GM12891 (cell line): ENCODE measurements at regions not wholly inside any gene's neighbourhood (a gene's known extent, or its start where the extent isn't known, plus 50 kb on each side); places are given as distances from the start of the nearest gene placed in this dataset.
"Not testable (repeated sequence)": the region's sequence is repeated elsewhere in the genome, so short reads cannot be mapped to it uniquely, and the experiment has no call there.

Experiments used
- DNase-seq: peaks from one replicate; pipeline ENCODE4 v3.0.0; 2011; ENCODE audit warnings: low spot score; ENCODE audit not compliant: insufficient read length
- FAIRE-seq: peaks from 2 replicates; lab custom pipeline; 2011; peaks lifted over from hg19 to GRCh38; lab: Jason Lieb, UNC
- PAX5 ChIP-seq: IDR thresholded peaks from 2 replicates; pipeline ENCODE4 v1.6.1; 2011; ENCODE audit warnings: low read length, moderate library complexity, mild to moderate bottlenecking; ENCODE audit not compliant: insufficient read depth, severe bottlenecking
- POLR2A ChIP-seq: IDR thresholded peaks from 2 replicates; pipeline ENCODE4 v1.6.1; 2011; ENCODE audit warnings: low read depth, low read length, control low read depth
- POLR2AphosphoS5 ChIP-seq: IDR thresholded peaks from 2 replicates; pipeline ENCODE4 v1.6.1; 2011; ENCODE audit warnings: low read depth, low read length, control low read depth
- POU2F2 ChIP-seq: IDR thresholded peaks from 2 replicates; pipeline ENCODE4 v1.6.1; 2011; ENCODE audit warnings: low read depth, mild to moderate bottlenecking, control low read depth, low read length, moderate library complexity
- SPI1 ChIP-seq: IDR thresholded peaks from 2 replicates; pipeline ENCODE4 v1.6.1; 2011; ENCODE audit warnings: low read depth, low read length, control low read depth
- TAF1 ChIP-seq: IDR thresholded peaks from 2 replicates; pipeline ENCODE4 v1.6.1; 2011; ENCODE audit warnings: low read depth, low read length, control low read depth

DNA sequence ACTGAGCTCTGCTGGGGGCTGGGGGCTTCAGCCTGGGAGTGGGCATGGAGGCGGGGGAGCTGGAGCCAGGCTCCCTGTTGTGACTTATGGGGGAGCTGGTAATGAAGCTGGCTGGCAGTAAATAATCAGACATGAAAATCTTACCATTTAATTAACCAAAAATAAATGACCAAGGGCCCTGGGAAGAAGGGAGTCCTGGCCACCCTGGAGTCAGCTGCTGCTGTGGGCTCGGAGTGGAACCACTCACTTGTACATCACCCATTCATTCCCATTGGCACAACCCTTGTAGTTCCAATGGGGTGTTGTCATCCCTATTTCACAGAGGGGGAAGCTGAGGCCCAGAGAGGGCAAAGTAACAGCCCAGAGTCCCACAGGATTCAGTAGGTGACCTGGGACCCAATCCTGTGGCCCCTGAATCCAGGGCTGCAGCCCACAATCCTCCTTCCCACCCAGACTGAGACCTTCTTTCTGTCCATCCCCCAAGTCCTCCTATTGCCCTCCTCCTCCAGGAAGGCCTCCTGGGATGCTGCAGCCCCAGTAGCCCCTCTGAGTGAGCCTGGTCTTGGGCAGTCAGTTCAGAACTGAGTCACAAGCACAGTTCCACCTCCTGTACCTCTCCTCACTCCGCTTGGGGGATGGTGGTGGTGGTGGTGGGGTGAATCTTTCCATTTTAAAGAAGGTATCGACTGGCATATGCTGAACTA lies 259.4 kb upstream of the MVB12B start:
- no peak for DNase-seq
- FAIRE-seq, result no peak
- TF ChIP-seq SPI1 (no peak), POLR2AphosphoS5 (no peak), TAF1 (no peak), POLR2A (no peak), POU2F2 (no peak), PAX5 (no peak)

DNA sequence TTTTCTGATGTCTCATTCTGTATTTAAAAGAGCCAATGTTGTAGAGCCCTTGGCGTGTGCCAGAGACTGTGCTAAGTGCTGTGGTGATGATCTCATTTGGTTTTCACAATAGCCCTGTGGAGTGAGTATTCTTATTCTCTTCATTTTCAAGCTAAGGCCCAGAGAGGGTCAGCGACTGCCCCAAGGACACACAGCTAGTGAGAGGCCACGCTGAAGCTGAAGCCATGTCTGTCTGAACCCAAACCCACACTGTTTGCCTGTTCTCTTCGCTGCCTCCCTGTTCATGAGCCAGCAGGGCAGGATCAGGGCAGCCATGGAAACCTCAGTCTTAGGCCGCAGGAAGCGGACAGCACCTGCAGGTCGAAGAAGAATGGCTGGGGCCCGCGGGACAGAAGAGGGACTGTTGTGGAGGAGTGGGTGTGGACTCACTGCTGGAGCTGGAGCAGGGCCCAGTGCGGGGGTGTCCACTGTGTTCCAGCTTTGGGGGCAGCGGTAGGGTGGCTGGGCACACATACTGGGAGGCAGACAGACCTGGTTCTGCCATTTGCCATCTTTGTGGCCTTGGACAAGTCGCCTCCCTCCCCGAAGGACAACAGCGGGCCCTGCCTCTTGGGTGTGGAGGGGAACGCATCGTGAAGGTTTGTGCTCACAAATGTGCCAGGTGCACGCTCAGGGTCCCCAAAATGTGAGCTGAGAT lies 257.9 kb upstream of the MVB12B start:
- FAIRE-seq (no peak), DNase-seq (no peak)
- TF ChIP-seq SPI1 (no peak), POLR2A (no peak), POU2F2 (no peak), TAF1 (no peak), POLR2AphosphoS5 (no peak), PAX5 (no peak)

DNA sequence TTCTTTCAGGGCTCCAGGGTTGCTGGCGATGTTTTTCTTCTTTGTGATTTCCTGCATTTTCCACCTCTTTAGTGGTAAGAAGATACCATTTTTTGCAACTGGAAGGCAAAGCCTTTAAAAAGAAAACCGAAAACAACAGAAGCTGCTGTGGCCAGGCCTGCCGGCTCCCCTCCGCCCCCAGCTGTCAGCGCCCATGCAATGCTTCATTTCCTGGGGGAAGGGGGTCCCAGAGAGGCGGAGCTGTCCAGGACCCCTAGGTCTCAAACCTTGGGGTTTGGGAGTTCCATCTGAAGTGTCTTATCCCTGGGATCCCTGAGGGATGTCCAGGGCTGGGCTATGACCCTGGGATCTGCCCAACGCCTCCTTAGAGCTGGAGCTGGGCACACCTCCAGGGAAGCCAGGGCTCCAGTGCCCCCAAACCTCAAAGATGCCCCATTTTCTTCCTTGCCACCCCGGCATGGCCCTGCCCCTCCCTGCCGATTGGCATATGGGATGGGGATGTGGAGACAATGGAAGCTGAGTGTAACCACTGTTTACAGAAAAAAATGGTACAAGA lies 257.2 kb upstream of the MVB12B start:
- TF ChIP-seq TAF1, result no peak
- no peak for TF ChIP-seq POLR2AphosphoS5
- FAIRE-seq (no peak), DNase-seq (no peak)

DNA sequence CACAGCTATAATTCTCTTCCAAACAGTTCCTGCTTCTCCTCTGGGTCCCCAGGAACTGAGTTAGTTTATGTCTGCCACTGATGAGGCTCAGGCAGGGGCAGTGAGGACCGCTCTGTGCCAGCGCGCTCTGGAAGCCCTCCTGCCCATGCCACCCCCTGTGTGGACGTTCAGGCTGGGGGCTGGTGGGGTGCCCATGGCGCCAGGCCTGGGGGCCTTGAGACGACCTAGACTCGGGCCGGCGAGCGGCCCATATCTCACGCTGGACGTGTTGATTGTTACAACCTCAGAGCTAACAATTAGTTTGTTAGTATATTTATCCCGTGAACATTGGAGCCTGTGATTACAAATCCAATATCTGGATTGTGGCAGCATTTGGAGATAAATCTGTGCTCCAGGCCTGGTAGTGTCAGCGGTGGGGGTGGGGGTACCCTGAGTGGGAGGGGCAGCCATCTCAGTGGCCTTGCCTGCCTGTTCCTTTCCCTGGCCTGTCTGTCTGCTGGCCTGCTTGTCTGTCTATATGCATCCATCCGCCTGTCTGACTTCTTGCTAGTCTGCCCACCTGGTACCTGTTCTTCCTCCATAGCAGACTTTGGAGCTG lies 256.5 kb upstream of the MVB12B start:
- DNase-seq (no peak), FAIRE-seq (no peak)
- no peak for TF ChIP-seq PAX5
- no peak for TF ChIP-seq SPI1

DNA sequence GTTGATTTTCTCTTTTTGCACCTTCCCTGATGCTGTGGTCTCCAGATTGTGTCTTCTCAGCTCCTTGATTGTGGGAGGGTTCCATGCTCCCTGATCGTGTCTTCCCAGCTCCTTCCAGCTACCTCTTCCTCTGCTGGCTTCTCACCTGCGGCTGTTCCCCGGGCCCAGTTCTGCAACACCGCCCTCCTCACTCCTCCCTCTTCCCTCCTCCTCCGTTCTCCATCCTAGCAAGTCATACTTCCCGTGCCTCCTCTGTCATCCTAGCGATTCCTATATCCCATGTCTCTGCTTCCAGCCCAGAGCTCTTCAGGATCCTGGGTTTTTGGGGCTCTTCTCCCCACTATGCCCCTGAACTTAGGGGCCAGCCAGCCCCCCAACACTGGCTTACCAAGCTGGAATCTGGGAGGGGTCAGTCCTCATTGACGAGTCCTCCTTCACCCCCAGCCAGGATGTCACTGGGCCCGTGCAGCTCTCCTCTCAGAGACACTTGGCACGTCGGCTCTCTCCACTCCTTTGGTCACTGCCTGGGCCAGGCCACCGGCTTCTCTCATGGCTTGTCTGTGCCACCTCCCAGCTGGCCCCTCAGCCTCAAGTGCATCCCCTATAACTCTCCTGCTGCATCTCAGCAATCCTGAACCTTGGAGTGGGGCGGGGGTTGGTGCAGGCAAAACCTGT lies 255.4 kb upstream of the MVB12B start:
- DNase-seq (no peak), FAIRE-seq (no peak)
- TF ChIP-seq POU2F2, result no peak
- TF ChIP-seq TAF1, result no peak
- no peak for TF ChIP-seq POLR2A
- no peak for TF ChIP-seq SPI1
- no peak for TF ChIP-seq PAX5
- no peak for TF ChIP-seq POLR2AphosphoS5

DNA sequence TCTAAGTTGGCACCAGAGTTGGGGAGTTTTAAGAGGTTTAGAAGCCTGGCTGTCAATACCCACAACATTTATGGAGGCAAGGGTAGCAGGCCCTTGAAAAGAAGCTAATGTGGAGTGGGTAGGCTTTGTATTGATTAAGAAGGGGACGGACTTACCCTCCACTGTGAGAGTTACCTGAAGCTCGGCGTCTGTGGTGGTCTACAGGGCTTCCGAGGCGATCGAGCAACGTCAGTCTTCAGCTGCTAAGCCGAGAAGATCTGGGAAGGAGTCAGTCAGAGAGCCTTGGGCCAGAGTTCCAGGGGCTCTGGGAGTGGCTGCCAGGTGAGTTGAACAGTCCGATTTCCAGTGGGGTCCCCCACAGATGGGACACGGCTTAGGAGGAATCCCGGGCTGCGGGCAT lies 249.0 kb upstream of the MVB12B start:
- not testable (repeated sequence) for DNase-seq, FAIRE-seq

DNA sequence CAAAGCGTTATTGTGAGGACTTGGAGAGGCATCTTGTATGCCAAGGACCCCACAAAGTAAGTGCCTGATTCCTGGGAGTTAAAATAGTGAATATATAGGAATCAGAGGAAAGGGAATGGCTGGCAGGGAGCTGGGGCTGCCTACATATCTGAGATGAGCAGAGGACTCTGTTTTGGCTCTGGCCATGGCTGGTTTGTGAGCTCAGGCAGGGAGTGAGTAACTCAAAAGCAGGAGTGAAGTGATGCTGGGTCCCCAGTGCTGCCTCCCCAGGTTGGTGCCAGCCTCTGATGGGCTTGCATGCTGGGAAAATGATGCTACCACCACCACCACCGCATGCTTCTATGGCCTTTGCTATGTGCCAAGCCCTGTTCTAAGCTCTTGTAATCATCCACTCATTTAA lies 246.0 kb upstream of the MVB12B start:
- FAIRE-seq (no peak), DNase-seq (no peak)
- no peak for TF ChIP-seq POLR2A
- TF ChIP-seq SPI1, result no peak
- no peak for TF ChIP-seq POU2F2
- no peak for TF ChIP-seq POLR2AphosphoS5
- no peak for TF ChIP-seq TAF1
- no peak for TF ChIP-seq PAX5

DNA sequence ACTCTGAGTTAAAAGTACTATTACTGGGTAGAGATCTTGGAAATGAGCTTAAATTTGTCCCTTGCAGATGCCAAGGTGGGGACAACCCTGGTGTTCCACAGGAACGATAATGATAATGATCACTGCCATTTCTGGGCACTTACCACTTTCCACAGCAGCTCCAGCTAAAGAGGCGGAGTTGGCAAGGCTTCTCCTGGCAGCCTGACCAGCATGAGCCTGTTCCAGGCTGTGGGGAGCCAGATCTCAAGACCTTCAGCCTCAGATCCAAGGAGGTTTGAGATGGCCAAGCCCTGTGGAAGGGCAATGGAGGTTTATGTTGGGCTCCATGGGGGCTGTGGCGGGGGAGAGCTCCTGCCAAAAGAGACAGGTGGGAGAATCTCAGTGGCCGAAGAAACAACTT lies 244.9 kb upstream of the MVB12B start:
- no peak for DNase-seq
- no peak for FAIRE-seq
- no peak for TF ChIP-seq PAX5
- TF ChIP-seq POU2F2, result no peak
- TF ChIP-seq POLR2A, result no peak
- no peak for TF ChIP-seq TAF1
- no peak for TF ChIP-seq POLR2AphosphoS5
- TF ChIP-seq SPI1, result no peak

DNA sequence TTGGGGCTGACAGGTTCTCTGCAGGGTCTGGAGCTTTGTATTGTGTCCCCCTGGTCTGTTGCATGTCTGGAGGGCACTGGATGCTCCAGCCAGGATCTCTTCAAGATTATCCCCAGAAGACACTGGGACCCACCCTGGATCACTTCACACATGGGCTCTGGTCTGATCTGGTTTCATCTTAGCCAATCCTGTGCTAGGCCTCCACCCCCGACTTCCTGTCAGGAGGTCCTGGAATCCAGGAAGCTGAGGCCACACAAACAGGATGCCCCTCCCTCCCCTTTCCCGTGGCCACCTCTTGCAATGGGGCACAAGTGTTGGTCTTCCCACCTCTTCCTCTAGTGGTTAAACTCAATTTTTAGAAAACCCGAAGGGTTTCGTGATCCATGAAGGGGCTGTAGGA lies 242.6 kb upstream of the MVB12B start:
- DNase-seq (no peak), FAIRE-seq (no peak)
- TF ChIP-seq POLR2A, result no peak
- TF ChIP-seq POU2F2, result no peak
- TF ChIP-seq PAX5, result no peak
- no peak for TF ChIP-seq SPI1
- TF ChIP-seq POLR2AphosphoS5, result no peak
- no peak for TF ChIP-seq TAF1

DNA sequence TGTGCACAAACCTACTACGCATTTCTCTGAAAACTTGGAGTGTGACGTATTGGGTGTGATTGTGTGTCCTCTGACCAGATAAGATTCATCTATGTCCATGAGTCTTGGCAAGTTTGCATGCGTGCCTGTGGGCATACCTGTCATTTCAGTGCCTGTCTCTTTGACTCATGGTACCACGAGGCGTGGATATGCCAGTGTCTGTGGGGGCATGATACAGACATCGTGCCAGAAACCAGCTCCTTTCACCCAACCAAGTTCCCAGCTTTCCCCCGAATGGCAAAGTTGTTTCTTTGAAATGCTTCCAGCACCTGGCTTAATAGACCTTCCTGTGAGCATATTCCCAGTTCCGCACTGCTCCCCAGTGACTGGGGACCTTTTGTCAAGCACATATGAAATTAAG lies 241.9 kb upstream of the MVB12B start:
- TF ChIP-seq POU2F2, result no peak
- DNase-seq (no peak), FAIRE-seq (no peak)

DNA sequence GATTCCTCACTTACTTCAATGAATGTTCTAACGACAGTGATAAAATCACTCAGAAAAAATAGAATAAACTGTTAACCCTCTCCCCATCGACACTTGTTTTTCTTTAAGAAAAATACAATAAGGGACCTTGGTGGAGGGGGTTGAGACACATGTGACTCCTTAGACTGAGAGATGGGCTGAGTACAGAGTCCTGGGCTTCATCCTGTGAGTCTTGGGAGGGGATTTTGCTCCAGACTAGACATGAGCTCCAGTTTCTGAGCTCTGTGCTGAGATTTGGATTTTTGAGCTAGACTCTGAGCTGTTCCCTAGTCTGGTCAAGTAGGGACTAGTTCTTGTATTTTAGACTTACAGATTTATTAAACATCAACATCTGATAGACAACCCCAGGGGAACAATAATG lies 241.5 kb upstream of the MVB12B start:
- TF ChIP-seq TAF1 (no peak), SPI1 (no peak), PAX5 (no peak), POLR2A (no peak), POLR2AphosphoS5 (no peak), POU2F2 (no peak)
- FAIRE-seq (no peak), DNase-seq (no peak)
